NCI-H187 treated with DMSO at 0.1 percent for 48 hours (cell line): ENCODE measurements at regions not wholly inside any gene's neighbourhood (a gene's known extent, or its start where the extent isn't known, plus 50 kb on each side); places are given as distances from the start of the nearest gene placed in this dataset.

Experiments used
- DNase-seq: peaks from one replicate; lab custom pipeline; 2025; lab: John Stamatoyannopoulos, UW

DNA sequence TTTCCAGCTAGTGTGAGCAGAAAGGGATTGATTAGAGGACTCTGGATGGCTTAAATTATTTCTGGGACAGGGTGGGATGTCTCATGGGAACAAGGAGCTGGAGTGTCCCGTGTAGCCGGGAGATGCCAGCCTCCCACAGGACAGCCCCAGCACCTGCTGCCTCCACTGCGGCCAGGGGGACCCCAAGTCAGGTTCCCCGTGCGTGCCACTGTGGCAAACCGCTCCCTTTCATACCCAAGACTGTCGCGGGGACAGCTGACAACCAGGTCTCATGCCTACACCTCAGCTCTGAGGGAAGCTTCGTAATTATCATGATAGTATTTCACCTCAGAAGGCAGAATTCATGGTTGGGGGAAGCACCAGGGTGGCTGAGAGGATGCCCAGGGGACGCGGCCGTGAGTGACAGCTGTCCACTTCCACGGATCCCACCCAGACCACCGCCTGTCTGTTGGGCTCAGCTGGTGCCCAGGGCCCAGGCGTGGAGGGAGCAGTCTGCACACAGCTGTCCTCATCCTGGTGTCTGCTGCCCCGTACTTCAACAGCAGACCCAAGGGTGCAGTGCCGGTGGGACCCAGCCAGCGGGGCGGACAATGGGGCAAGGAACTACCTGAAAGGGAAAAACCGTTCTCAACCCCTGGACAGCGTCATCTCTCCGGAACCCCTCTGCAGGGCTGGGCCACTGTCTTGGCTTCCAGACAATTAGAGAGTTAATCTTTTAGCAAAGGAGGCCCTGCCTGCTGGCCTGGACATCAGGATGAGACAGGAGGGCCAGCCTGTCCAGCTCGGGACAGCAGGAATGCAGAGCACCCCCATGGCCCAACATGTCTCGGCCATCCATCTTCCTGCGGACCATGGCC is 166.9 kb downstream of the OLFM1 start:
- no peak for DNase-seq

DNA sequence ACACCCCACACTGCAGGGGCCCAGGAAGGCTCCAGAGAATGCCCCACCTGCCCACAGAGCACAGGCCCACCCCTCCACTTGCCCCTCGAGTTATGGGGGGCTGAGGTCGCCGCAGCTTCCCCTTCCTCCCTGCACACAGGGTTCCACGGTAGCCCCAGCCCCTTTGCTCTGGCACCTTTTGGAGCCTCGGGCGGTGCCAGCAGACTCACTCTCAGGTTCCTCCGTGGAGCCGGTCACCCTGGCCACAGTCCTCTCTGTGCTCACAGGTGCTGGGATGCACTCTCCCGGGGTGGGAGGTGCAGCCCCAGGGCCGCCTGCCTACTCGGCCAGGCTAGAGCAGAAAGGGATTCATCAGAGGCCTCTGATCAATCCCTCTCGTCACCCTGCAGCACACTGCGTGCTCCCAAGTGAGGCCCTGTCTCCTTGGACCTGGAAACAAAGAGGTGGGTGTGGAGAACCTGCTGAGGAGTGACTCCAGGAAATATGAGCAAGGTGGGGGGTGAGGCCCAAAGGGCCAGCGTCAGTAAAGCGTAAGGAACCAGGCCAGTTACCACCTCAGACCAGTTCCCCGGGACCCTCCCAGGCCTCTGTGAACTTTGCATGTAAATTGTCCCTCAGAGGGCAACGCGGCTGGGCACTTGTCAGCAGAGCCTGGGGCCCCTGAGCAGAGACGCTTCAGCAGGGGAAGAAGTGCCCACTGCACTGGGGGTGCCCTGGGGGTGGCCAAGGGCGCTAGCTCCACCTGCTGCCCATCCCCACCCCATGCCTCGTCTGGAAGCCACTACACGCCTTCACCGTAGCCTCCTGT is 167.8 kb downstream of the OLFM1 start:
- no peak for DNase-seq

DNA sequence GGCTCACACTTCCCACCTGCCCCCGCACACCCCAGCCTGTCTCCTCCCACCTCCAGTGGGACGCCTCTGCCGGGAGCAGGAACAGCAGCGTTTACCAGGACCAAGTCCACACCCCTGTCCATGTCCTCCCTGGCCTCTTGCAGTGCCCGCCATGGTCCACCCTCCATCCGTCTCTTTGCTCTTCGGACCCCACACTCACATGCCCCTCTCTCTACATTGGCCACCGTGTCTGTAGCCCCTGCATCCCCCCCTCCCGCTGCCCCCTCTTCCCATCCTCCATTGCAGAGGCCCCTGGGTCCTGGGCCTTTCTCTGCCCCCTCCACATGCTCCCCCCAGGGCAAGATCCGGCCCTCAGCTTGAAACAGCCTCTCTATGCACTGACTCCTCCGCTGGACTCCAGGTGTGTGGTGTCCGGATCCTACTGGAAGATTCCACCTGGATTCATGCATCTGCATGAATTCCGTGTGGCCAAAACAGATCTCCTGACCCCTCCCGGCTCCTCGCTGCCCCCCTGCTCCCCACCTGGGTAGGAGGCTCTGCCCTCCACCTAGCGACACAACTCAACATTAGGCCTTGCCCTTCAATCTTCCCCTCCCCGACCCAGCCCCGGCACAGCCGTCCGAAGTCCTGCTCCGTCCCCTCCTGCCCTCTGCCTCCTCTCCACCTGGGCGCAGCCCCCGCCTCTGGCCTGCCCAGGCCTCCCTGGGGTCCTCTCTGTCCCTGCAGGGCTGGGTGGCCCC is 168.5 kb downstream of the OLFM1 start:
- no peak for DNase-seq

DNA sequence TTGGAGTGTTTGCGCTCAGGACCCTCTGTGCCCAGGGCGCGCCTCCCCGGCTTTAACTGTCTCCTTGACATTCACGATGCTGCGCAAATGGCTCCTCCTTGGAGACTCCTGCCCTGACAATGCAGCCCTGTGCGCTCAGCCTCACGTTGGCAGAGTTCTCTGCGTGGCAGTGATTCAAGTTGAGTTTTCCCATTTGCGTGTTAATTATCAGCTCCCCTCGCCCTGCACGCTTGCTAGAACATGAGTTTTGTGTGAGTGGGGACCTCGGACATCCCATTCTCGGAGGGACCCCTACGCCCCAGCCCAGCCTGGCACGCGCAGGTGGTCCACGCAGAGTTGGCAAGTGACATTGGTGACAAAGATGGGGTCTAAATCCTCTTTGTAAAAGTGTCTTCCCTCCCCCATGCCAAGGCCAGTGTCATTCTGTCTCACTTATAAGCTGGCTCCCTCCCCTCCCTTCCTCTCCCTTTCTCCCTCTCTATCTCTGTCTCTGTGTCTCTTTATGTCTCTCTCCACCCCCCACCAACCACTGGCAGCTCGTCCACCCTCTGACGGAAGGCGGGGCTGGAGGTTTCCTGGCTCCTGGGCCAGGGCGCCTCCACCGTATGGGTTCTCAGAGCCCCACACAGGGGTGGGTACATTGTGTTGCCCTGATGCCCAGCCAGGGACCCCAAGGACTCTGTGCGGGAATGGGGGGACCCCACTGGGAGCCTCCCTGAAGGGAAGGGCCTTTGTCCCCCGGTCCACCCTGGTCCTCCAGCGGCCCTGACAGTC is 169.3 kb downstream of the OLFM1 start:
- DNase-seq, result no peak

DNA sequence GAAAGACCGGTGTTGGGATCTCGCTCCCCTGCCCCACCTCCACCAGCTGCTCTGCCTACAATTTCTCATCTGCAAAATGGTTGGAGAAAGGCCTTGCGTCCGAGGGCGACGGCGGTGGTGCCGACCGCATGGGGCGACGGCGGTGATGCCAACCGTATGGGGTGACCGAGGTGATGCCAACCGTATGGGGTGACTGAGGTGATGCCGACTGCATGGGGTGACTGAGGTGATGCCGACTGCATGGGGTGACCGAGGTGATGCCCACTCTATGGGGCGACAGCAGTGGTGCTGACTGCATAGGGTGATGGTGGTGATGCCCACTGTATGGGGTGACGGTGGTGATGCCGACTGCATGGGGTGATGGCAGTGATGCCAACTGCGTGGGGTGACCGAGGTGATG is 171.0 kb downstream of the OLFM1 start:
- DNase-seq, result no peak

DNA sequence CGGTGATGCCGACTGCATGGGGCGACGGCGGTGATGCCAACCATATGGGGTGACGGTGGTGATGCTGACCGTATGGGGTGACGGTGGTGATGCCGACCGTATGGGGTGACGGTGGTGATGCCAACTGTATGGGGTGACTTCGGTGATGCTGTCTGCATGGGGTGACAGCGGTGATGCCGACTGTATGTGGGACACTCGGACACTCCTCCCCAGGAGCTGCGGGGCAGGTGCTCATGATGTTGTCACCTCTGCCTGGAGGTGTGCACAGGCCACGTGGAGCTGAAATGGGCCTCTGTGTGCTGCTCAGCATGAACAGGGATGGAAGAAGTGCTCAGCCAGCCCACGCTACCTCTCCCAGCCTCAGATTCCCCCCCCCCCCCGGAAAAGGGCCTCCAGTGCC is 171.8 kb downstream of the OLFM1 start:
- no peak for DNase-seq

DNA sequence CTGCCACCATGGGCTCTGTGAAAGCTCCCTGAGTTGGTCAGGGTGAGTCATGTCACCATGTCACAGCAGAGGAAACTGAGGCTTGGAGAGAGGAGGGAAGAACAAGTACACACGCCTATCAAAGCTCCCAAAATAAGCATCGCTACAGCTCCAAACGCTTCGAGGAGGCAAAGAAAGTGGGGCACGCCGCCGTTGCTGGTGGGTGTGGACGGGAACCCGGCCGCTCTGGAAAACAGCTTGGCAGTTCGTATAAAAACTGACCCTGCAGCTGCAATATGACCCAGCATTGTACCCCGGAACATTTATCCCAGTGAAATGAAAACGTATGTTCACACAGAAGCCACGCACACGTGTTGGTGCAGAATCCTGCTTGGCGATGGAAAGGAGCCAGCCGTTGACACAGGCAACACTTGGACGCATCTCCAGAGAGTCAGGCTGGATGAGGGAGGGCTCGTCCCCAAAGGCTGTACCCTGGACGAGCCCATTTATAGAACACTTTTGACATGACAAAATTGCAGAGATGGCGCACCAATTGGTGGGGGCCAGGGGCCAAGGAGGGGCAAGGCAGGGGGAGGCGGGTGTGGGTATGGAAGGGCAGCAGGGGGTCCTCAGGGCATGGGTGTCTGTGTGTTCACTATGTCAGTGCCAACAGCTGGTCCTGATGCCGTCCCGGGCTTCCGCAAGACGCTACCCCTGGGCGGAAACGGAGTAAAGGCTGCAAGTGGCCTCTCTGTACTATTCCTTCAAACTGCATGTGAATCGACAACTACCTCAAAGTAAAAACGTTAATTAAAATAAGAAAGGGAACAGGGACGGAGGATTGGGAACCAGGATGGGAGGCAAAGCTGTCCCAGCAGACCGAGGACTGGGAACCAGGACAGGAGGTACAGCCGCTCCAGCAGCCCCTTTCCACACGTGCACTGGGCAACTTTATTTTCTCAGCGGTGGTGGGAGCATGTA is 173.0 kb downstream of the OLFM1 start:
- no peak for DNase-seq

DNA sequence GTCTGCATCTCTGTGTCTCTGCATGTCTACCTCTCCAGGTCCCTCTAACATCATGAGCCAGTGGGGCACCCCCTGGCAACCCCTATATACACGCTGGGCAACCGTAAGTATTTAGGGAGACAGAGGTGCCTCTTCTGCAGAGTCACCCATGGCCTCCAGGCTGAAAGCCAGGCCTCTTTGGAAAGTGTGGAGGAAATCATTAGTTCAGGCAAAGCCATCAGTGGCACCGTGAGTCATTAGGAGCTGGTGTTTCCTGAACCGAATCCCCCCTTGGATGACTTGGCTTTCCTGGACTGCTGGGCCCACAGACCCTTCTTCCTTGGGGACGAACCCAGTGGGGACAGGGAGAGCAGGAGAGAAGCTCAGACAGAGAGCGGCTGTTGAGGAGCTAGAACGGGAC is 174.8 kb downstream of the OLFM1 start:
- DNase-seq, result no peak

DNA sequence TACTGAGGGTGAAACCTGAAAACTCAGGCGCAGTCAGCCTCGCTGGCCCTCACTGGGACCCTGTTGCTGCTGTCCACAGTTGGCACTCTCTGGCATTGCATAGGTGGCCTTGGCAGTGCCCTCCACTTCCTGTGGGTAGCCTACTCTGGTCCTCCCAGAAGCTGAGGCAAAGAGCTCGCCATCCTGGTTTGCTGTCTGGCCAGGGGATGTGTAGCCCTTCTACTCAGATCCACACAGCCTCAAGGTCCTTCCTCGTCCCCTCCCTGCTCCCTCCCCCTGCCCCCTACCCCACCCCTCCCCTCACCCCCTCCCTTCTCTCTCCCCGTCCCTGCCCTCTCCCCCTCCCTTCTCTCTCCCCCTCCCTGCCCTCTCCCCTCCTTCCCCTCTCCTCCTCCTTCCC is 176.0 kb downstream of the OLFM1 start:
- no peak for DNase-seq

DNA sequence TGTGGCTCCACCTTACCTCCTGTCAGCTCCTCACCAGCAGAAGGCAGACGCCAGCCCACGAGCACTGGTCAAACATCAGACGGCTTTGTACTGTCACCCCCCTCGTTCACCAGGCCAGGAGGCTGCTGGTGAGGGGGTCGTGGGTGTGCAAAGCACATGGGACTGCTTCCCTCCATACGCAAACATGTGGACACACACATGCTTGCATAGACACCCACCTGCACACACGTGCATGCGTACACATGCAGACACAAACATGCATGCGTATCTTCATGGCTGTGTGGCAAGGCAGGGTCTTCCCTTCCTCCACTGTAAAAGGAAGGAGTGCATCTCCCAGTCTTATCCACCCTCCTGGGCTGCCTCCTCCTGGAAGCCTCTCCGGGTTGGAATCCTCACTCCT is 178.5 kb downstream of the OLFM1 start:
- DNase-seq, result no peak

DNA sequence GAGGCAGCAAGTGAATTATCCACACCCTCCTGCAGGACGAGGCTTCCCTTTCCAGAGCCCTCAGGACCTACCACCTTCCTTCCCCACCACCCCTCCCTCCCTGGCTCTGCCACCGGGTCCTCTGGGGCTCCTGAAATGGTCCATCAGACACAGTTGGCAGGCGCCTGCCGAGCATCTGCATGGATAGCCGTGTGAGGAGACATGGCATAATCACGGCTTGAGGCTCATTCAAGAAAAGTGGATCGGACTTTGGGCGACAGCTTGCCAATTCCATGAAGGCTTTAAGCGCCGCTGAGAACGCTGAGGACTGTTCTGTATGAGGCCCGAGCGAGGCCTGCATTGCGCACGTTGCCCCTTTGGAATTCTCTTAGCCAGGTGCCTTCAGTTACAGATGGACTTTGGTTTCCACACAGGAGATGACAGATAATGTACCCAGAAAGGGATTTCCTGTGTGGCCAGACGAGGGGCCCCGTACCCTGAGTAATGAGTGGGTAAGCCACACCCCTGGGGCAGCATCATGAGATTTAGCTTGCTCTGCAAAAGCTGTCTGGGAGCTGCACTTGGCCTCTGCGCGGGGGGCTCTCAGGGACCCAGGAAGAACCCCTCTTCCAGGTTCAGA is 179.8 kb downstream of the OLFM1 start:
- no peak for DNase-seq

DNA sequence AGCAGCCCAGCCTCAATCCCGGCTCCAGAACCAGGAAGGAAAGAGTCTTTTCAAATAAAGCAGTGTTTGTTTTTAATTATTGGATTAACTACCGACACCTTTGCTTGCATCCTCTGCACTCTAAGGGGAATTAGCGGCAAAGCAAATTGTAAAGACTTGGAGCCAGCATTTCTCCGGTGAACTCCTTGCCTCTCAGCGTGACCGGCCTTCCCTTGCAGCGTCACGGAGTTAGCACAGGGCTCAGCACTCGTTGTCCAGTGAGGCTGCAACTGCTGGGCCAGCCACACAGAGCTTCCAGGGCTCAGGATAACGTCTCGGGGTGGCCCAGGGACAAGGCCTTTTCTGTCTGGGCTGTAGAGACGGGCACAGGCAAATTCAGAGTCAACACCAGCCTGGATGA is 180.6 kb downstream of the OLFM1 start:
- DNase-seq, result no peak

DNA sequence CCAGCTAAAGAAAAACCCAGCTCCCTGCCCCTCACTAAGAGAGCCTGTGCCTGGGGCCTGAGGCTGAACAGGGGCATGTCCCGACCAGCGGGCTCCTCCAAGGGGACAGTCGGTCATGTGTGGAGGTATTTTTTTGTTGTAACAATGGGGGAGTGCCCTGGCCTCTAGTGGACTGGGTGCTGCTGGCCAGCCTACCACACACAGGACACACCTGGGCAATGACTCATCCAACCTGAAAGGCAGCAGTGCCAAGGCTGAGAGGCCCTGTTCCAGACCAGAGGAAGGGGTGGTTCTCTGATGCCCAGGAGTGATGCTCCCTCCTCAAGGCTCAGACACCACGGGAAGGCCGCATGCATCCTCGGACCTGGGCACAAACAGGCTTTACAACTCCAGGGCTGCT is 181.5 kb downstream of the OLFM1 start:
- DNase-seq, result no peak

DNA sequence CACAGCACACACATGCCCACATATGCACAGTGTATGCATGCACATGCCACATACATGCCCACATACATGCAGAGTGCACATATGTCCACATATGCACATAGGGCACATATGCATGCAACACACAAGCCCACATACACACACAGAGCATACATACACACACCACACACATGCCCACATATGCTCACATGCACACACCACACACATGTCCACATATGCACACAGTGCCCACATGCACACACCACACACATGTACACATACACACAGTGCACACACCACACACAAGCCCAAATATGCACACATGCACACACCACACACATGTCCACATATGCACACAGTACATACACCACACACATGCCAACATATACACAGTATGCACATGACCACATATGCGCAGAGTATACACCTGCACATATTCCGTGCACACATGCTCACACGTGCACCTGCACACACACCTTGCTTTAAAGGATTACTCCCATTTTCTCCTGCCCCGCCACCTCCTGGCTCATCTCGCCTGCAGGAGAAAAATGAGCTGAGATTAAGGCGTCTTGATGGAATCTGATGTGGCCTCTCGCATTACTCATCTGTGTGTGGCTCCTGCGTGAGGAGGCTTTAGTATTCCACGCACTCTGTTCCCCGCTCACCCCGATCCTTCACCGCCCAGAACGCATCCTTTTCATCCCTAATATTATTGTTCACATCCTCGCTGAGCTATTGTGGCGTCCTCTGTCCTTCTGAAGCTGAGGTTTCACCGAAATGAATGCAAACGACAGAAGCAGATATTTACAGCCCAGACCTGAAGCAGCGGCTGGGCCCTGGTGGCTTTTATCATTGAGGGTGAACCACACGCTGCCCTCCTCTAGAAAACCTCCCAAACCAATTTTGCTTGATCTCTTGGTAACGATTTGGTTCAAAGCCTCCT is 182.7 kb downstream of the OLFM1 start:
- no peak for DNase-seq

DNA sequence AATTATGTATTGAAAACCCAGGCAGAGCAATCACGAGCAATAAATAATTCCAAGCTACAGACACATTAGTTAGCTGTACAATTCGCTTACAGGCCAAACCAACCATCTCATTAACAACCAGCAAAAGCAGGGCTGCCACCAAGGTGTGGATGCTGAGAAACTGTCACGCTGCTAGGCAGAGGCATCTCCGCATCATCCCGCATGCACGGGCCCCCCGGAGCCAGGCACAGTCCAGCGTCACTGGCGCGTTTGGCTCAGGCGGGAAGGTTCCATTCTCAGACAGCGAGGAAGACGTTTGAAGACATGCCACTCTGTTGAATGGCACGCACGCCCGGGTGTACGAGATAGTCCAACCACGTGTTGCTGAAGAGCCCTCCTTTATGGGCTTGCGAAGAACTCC is 184.0 kb downstream of the OLFM1 start:
- DNase-seq, result no peak

DNA sequence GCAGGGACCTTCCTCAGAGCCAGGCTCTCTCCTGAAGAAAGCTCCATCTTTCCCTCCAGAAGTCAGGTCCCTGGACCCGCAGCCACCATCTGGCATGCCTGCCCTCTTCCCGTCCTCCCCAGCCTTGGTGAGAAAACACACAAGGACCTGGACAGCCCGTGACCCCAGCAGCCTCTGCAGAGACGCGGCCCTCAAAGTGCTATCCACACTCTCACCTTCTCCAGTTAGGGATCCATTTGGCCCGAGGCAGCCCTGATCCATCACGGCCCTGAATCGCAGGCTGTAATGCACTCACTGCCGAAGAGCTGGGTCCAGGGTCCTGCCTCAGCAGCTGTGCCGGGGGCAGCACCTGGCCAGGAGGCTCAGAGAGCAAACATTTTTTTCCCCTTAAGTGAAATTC is 185.1 kb downstream of the OLFM1 start:
- DNase-seq, result no peak

DNA sequence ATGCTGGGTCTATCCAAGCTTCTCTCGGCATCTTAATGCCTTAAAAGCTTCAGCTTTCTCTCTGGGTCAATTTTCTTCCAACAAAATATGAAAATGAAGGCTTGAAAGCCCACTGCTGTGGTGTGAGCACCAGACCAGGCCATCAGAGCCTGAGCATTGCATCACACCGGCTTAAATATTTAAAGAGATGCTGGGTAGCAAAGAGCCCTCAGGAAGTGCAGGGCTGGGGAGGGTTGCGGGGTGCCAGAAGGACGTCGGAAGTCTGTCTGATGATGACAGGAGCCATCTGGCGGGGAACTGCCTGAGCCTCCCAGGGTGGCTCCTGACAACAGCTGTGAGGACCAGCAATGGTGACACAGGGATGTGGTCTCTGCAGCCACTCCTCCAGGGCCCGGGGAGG is 185.5 kb downstream of the OLFM1 start:
- DNase-seq, result no peak

DNA sequence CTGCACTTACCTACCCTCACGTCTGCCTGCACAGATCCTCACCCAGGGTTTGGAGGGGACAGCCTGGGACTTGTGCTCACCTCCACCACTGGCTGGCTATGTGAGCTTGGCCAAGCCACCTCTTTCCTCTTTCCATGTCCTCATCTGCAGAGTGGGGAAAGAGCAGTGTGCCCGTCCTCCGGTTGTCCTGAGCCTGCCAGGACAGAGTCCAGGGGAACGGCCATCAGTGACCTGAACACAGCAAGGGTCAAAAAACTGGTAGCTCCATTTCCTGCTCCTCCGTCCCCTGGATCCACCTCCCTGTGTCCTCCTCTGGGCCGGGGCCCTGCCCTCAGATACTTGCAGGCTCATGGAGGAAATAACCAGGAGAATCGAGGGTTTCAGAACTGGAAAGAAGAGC is 187.7 kb downstream of the OLFM1 start:
- no peak for DNase-seq

DNA sequence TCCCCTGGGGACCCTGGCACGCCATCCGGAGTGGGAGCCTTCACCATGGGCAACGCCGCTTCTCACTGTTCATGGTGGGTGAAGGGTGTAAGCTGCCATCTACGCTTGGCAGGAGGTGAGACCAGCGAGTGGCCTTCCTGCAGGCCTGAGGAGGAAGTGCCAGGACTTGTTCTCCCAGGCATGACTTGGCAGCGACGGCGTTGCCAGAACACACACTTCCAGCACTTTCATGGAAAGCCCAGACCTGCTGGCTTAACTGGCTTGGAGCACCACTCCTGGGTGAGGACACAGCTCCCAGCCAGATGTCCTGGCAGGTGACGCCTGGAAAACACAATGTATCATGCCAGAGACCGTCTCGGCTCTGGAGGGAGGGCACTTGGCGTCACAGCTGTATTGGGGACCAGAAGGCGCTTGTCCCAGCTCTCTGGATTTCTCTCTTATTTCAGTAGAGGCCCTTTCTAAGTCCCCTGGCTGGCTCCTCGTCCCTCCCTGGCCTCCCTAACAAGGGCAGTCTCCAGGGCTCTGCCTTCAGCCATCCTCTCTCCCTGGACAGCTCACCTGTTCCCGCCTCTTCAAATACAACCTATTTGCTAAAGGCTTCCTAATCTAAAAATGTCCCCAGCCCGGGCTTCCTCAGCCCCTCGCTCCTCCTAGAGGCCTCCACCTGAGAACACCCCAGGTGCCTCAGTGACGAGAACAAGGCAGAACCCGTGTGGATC is 188.3 kb downstream of the OLFM1 start:
- no peak for DNase-seq
